NCI-H226 (cell line): ENCODE measurements at regions not wholly inside any gene's neighbourhood (a gene's known extent, or its start where the extent isn't known, plus 50 kb on each side); places are given as distances from the start of the nearest gene placed in this dataset.
"Not testable (repeated sequence)": the region's sequence is repeated elsewhere in the genome, so short reads cannot be mapped to it uniquely, and the experiment has no call there.

Experiments used
- DNase-seq: peaks from one replicate; pipeline ENCODE4 v3.0.0-alpha.2; 2015

- no peak for DNase-seq
These were observed 144.2 kb upstream of the RAPGEF2 start for GRCh38 chr4:158958489-158959270.

GRCh38 chr4:158962393-158962792 is 140.5 kb upstream of the RAPGEF2 start:
- DNase-seq, result no peak

GRCh38 chr4:158963282-158963681 is 139.6 kb upstream of the RAPGEF2 start:
- not testable (repeated sequence) for DNase-seq

GRCh38 chr4:158964114-158964727 is 138.7 kb upstream of the RAPGEF2 start:
- DNase-seq, result no peak

- no peak for DNase-seq
These were observed 138.2 kb upstream of the RAPGEF2 start for GRCh38 chr4:158964728-158965124.

- DNase-seq, result no peak
These were observed 137.7 kb upstream of the RAPGEF2 start for GRCh38 chr4:158965226-158965625.

- DNase-seq, result no peak
These were observed 136.8 kb upstream of the RAPGEF2 start for GRCh38 chr4:158966091-158966490.

GRCh38 chr4:158968961-158969360 is 133.9 kb upstream of the RAPGEF2 start:
- no peak for DNase-seq

- DNase-seq, result no peak
These were observed 132.1 kb upstream of the RAPGEF2 start for GRCh38 chr4:158970812-158971211.

- not testable (repeated sequence) for DNase-seq
These were observed 128.4 kb upstream of the RAPGEF2 start for GRCh38 chr4:158974438-158974837.

GRCh38 chr4:158980711-158981110 is 122.2 kb upstream of the RAPGEF2 start:
- DNase-seq, result not testable (repeated sequence)

GRCh38 chr4:158991534-158992155 is 111.2 kb upstream of the RAPGEF2 start:
- DNase-seq, result no peak

GRCh38 chr4:158993891-158994290 is 109.0 kb upstream of the RAPGEF2 start:
- DNase-seq, result no peak

GRCh38 chr4:158995040-158995439 is 107.8 kb upstream of the RAPGEF2 start:
- DNase-seq, result no peak

- DNase-seq, result no peak
These were observed 106.9 kb upstream of the RAPGEF2 start for GRCh38 chr4:158995965-158996364.

- peak; percentile 94 for DNase-seq
These were observed 106.2 kb upstream of the RAPGEF2 start for GRCh38 chr4:158996669-158997074.

GRCh38 chr4:158997660-158998349 is 105.1 kb upstream of the RAPGEF2 start:
- no peak for DNase-seq

GRCh38 chr4:158998624-158999023 is 104.3 kb upstream of the RAPGEF2 start:
- DNase-seq, result peak; percentile 16

- no peak for DNase-seq
These were observed 103.7 kb upstream of the RAPGEF2 start for GRCh38 chr4:158999166-158999682.

GRCh38 chr4:158999849-159000248 is 103.0 kb upstream of the RAPGEF2 start:
- no peak for DNase-seq

GRCh38 chr4:159002950-159003349 is 99.9 kb upstream of the RAPGEF2 start:
- DNase-seq, result peak; percentile 69

- DNase-seq, result no peak
These were observed 99.2 kb upstream of the RAPGEF2 start for GRCh38 chr4:159003420-159004253.
